ENCODE measurements at regions not wholly inside any gene's neighbourhood (a gene's known extent, or its start where the extent isn't known, plus 50 kb on each side); places are given as distances from the start of the nearest gene placed in this dataset.

DNA sequence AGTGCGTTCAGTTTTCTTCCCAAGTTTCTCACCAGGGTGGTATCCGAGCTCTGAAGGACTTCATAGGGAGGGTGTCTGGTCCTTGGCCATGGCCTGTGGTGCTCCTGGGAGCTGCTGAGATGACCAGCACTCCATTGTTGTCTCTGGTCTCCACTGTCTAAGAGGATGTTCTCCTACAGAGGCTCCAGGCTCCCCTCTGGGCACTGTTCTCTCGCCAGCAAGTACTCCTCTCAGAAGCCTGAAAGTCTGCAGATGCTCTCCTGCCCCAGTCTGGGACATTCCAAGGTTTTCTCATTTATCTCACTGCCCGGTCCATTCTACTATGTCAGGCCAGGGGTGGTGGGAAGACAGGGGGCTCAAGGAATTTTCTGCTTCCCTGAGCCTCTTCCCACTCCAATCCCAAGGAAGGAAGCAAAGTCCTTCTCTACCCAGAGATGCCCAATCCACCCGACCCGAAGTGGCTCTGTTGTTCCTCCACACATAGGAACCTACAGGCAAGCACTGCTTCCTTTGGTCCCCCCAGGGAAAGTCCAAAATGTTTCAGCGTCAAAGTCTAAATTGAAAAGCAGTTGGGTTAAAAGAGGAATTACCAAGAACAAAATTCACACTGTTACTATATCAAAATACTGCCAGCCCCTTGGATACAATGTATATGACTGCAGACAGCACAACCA lies 110.5 kb downstream of the GYPC start:
- Histone ChIP-seq H3K4me1 (ENCODE audit: insufficient read depth, insufficient read length) (no peaks in the 10 kb centered on the region), H3K9ac (ENCODE audit: insufficient read length, low read depth) (no peak overlapping the region), H3K27me3 (ENCODE audit: insufficient read depth, insufficient read length) (no peaks in the 10 kb centered on the region), H3K4me3 (ENCODE audit: insufficient read length, low read depth) (no peak overlapping the region), H3K36me3 (ENCODE audit: insufficient read depth, insufficient read length, low read length) (no peaks in the 10 kb centered on the region), H3K9me3 (ENCODE audit: insufficient read depth, low read length) (peaks cover 10% of the 10 kb centered on the region)
- TF ChIP-seq SUZ12 (IDR thresholded peaks at IDR 0.05; ENCODE audit: extremely low read depth, insufficient read depth, insufficient read length) (no peak), YY1 (IDR thresholded peaks at IDR 0.05; ENCODE audit: insufficient read depth, insufficient read length) (no peak), ZNF274 (IDR thresholded peaks at IDR 0.05; ENCODE audit: low read depth, low read length) (no peak)
- DNase-seq (ENCODE audit: low read depth, low spot score) = no peak

DNA sequence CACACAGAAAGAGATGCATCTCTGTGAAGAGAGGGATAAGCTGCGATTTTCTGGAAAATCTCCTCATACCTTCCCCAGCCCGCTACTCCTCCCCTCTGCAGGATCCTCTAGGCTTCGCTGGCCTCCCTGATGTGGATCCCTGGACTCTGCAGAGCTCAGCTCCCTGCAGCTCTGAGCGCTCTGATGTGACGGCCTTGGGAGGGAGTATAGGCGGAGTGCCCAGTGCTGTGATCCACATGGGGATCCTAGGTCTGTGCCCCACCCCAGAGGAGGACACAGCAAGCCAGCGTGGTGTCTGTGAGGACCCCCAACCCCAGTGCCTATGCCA lies 111.0 kb downstream of the GYPC start:
- no peaks in the 10 kb centered on the region for H3K36me3 ChIP-seq (ENCODE audit: insufficient read depth, insufficient read length, low read length)
- TF ChIP-seq YY1 (IDR thresholded peaks at IDR 0.05; ENCODE audit: insufficient read depth, insufficient read length) (no peak), SUZ12 (IDR thresholded peaks at IDR 0.05; ENCODE audit: extremely low read depth, insufficient read depth, insufficient read length) (no peak), ZNF274 (IDR thresholded peaks at IDR 0.05; ENCODE audit: low read depth, low read length) (no peak)

DNA sequence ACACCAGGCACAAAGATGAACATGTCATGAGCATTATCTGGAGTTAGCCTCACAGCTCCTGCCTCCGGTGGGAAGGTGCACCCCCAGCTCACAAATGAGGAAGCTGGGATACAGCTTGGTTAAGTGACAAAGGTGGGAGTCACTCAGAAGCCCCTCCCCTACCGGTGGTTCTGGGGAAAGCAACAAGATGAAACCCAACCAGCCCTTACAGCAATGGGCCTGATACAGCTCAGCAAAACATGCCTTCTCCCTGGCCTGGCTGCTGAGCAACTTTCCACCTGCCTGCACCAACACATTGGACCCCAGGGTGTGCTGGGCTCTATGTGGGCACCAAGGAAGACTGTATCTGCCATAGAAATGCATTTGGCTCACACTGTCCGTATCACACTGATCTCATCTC lies 113.2 kb downstream of the GYPC start:
- Histone ChIP-seq H3K9ac (ENCODE audit: insufficient read length, low read depth) (no peak overlapping the region), H3K9me3 (ENCODE audit: insufficient read depth, low read length) (no peaks in the 10 kb centered on the region), H3K27me3 (ENCODE audit: insufficient read depth, insufficient read length) (no peaks in the 10 kb centered on the region), H3K4me1 (ENCODE audit: insufficient read depth, insufficient read length) (no peaks in the 10 kb centered on the region), H3K4me3 (ENCODE audit: insufficient read length, low read depth) (no peak overlapping the region), H3K36me3 (ENCODE audit: insufficient read depth, insufficient read length, low read length) (no peaks in the 10 kb centered on the region)
- no peak for DNase-seq (ENCODE audit: low read depth, low spot score)
- TF ChIP-seq ZNF274 (IDR thresholded peaks at IDR 0.05; ENCODE audit: low read depth, low read length) (no peak), YY1 (IDR thresholded peaks at IDR 0.05; ENCODE audit: insufficient read depth, insufficient read length) (no peak), SUZ12 (IDR thresholded peaks at IDR 0.05; ENCODE audit: extremely low read depth, insufficient read depth, insufficient read length) (no peak)

More for the DNA sequence above, 111.0 kb downstream of the GYPC start:
- no peaks in the 10 kb centered on the region for H3K27me3 ChIP-seq (ENCODE audit: insufficient read depth, insufficient read length)
- H3K9ac ChIP-seq (ENCODE audit: insufficient read length, low read depth) = no peak overlapping the region
- H3K9me3 ChIP-seq (ENCODE audit: insufficient read depth, low read length) = peaks cover 10% of the 10 kb centered on the region
- H3K4me1 ChIP-seq (ENCODE audit: insufficient read depth, insufficient read length) = no peaks in the 10 kb centered on the region
- H3K4me3 ChIP-seq (ENCODE audit: insufficient read length, low read depth) = no peak overlapping the region
- DNase-seq (ENCODE audit: low read depth, low spot score) = no peak

DNA sequence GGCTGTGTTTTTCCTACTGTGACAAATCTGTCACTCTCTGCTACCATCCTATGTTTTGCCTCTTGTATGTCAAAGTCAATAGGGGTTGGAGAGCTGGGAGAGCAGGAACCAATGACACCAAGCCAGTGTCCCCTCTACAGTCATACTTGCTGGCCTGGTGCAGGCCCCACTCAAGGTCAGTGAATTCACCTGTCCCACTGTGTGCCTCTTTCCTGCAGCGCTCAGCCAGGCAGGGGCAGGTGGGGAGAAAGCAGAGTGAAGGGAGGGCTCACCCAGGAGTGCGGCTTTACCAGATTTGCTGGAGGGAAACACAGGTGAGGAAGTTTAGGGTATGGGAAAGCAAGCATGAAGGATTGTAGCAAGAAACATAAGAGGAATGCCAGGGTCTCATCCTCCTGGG lies 114.5 kb downstream of the GYPC start:
- no peaks in the 10 kb centered on the region for H3K36me3 ChIP-seq (ENCODE audit: insufficient read depth, insufficient read length, low read length)
- no peak for DNase-seq (ENCODE audit: low read depth, low spot score)
- no peak for TF ChIP-seq YY1 (IDR thresholded peaks at IDR 0.05; ENCODE audit: insufficient read depth, insufficient read length)
- no peak for TF ChIP-seq ZNF274 (IDR thresholded peaks at IDR 0.05; ENCODE audit: low read depth, low read length)
- no peak for TF ChIP-seq SUZ12 (IDR thresholded peaks at IDR 0.05; ENCODE audit: extremely low read depth, insufficient read depth, insufficient read length)
- peaks cover 10% of the 10 kb centered on the region for H3K27me3 ChIP-seq (ENCODE audit: insufficient read depth, insufficient read length)
- H3K9me3 ChIP-seq (ENCODE audit: insufficient read depth, low read length) = no peaks in the 10 kb centered on the region
- no peak overlapping the region for H3K9ac ChIP-seq (ENCODE audit: insufficient read length, low read depth)
- H3K4me1 ChIP-seq (ENCODE audit: insufficient read depth, insufficient read length) = no peaks in the 10 kb centered on the region
- no peak overlapping the region for H3K4me3 ChIP-seq (ENCODE audit: insufficient read length, low read depth)

DNA sequence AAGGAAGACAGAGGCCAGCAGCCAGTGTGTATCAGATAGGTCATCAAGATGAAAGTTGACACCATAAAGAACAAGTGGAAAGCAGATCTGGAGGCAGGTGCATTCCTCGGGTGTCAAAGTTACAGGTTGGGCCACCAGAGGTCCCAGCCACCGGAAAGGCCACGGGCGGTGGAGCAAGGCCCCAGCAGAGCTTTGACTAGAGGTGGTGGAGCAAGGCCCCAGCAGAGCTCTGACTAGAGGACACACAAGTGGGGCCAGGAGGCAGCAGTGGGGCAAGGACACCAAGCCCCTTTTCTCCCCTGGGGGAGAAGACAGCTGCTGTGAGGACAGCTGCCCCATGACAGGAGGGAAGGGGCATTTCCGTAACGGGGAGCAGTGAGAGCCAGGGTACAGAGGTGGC lies 115.1 kb downstream of the GYPC start:
- Histone ChIP-seq H3K36me3 (ENCODE audit: insufficient read depth, insufficient read length, low read length) (no peaks in the 10 kb centered on the region), H3K4me1 (ENCODE audit: insufficient read depth, insufficient read length) (no peaks in the 10 kb centered on the region), H3K27me3 (ENCODE audit: insufficient read depth, insufficient read length) (peaks cover 16% of the 10 kb centered on the region), H3K9ac (ENCODE audit: insufficient read length, low read depth) (no peak overlapping the region), H3K4me3 (ENCODE audit: insufficient read length, low read depth) (no peak overlapping the region), H3K9me3 (ENCODE audit: insufficient read depth, low read length) (no peaks in the 10 kb centered on the region)
- no peak for DNase-seq (ENCODE audit: low read depth, low spot score)
- TF ChIP-seq SUZ12 (IDR thresholded peaks at IDR 0.05; ENCODE audit: extremely low read depth, insufficient read depth, insufficient read length) = no peak
- no peak for TF ChIP-seq ZNF274 (IDR thresholded peaks at IDR 0.05; ENCODE audit: low read depth, low read length)
- no peak for TF ChIP-seq YY1 (IDR thresholded peaks at IDR 0.05; ENCODE audit: insufficient read depth, insufficient read length)

DNA sequence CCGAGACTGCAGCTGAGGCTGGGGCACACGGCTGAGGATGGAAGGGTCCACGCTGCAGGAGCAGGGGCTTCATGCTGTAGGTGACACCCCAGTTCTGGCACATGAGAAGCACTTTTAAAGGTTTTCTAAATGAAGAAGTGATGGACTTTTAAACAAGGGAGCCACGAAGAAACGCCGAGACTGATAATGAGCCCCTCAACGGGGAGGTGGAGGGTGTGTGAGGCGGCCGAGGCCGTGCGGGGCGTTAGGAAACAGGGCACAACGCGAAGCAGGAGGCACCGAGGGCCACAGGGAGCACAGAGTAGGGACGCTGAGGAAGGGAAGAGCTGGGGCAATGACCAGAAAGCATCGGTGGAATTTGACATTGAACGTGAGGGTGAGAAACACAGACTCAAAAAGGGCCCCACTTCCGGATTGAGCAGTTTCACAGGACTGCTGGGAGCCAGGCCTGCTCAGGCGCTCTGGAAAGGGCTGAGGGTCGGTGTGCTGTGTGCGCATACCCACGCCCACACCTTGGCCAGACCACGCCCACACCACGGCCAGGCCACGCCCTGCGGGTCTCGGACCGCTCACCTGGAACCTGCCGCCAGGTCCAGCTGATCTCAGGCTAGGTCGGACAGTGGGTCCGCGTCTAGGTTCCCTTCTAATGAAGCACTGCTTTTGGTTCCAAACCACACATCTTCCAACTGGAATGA lies 115.7 kb downstream of the GYPC start:
- DNase-seq (ENCODE audit: low read depth, low spot score) = no peak
- Histone ChIP-seq H3K9me3 (ENCODE audit: insufficient read depth, low read length) (no peaks in the 10 kb centered on the region), H3K4me3 (ENCODE audit: insufficient read length, low read depth) (no peak overlapping the region), H3K27me3 (ENCODE audit: insufficient read depth, insufficient read length) (peaks cover 18% of the 10 kb centered on the region), H3K9ac (ENCODE audit: insufficient read length, low read depth) (no peak overlapping the region), H3K4me1 (ENCODE audit: insufficient read depth, insufficient read length) (no peaks in the 10 kb centered on the region), H3K36me3 (ENCODE audit: insufficient read depth, insufficient read length, low read length) (no peaks in the 10 kb centered on the region)
- no peak for TF ChIP-seq ZNF274 (IDR thresholded peaks at IDR 0.05; ENCODE audit: low read depth, low read length)
- no peak for TF ChIP-seq SUZ12 (IDR thresholded peaks at IDR 0.05; ENCODE audit: extremely low read depth, insufficient read depth, insufficient read length)
- TF ChIP-seq YY1 (IDR thresholded peaks at IDR 0.05; ENCODE audit: insufficient read depth, insufficient read length) = no peak

DNA sequence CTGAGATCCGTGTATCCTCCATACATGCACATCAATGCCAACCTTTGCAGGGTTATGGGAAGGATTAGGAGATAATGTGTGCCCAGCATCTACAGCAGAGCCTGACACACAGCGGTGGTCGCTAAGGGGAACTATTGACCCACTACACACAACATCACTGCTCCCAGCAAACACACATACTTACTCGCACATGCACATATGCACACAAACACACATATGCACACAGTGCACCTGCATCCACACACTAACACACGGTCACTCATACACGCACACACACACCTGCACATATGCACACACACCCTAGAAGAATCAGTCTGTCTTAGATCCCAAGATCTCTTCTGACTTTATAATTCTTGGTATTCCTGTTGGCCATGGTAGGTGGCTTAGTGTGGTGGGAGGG lies 118.3 kb downstream of the GYPC start:
- Histone ChIP-seq H3K4me3 (ENCODE audit: insufficient read length, low read depth) (no peak overlapping the region), H3K9ac (ENCODE audit: insufficient read length, low read depth) (no peak overlapping the region), H3K9me3 (ENCODE audit: insufficient read depth, low read length) (no peaks in the 10 kb centered on the region), H3K36me3 (ENCODE audit: insufficient read depth, insufficient read length, low read length) (no peaks in the 10 kb centered on the region), H3K4me1 (ENCODE audit: insufficient read depth, insufficient read length) (peaks cover 4% of the 10 kb centered on the region), H3K27me3 (ENCODE audit: insufficient read depth, insufficient read length) (peaks cover 18% of the 10 kb centered on the region)
- no peak for DNase-seq (ENCODE audit: low read depth, low spot score)
- TF ChIP-seq SUZ12 (IDR thresholded peaks at IDR 0.05; ENCODE audit: extremely low read depth, insufficient read depth, insufficient read length) = no peak
- no peak for TF ChIP-seq ZNF274 (IDR thresholded peaks at IDR 0.05; ENCODE audit: low read depth, low read length)
- no peak for TF ChIP-seq YY1 (IDR thresholded peaks at IDR 0.05; ENCODE audit: insufficient read depth, insufficient read length)
